GM23338 (cell line): ENCODE measurements at regions not wholly inside any gene's neighbourhood (a gene's known extent, or its start where the extent isn't known, plus 50 kb on each side); places are given as distances from the start of the nearest gene placed in this dataset.

Experiments used
- ATAC-seq: fragments of 200-7000 bp; cut with Tn5 transposase; 3 replicates; pipeline ENCODE4 v1.9.1; 2020
- DNase-seq: peaks from one replicate; pipeline ENCODE4 v3.0.0-alpha.2; 2015; ENCODE audit warnings: low spot score
- H2AFZ ChIP-seq: fragments of 200-600 bp; sonication (generic); 2 replicates; pipeline ENCODE4 v1.8.0; 2016; ENCODE audit warnings: antibody characterized with exemption, mild to moderate bottlenecking, moderate library complexity
- H3F3A ChIP-seq: fragments of 200-600 bp; sonication (generic); replicated peaks from 2 replicates; pipeline ENCODE4 v1.8.0; 2017; ENCODE audit warnings: antibody characterized with exemption, mixed run types, low read depth
- H3K27ac ChIP-seq: fragments of 200-600 bp; sonication (generic); 2 replicates; pipeline ENCODE4 v1.6.1; 2016; ENCODE audit warnings: low read depth
- H3K27me3 ChIP-seq: fragments of 200-600 bp; sonication (generic); 2 replicates; pipeline ENCODE4 v1.8.0; 2016; ENCODE audit warnings: mild to moderate bottlenecking, mixed run types, moderate library complexity; ENCODE audit not compliant: insufficient read depth
- H3K36me3 ChIP-seq: fragments of 200-600 bp; sonication (generic); 2 replicates; pipeline ENCODE4 v1.8.0; 2016; ENCODE audit warnings: mild to moderate bottlenecking; ENCODE audit not compliant: insufficient read depth
- H3K4me1 ChIP-seq: fragments of 200-600 bp; sonication (generic); 2 replicates; pipeline ENCODE4 v1.8.0; 2016; ENCODE audit warnings: mild to moderate bottlenecking, moderate library complexity; ENCODE audit not compliant: insufficient read depth
- H3K4me2 ChIP-seq: fragments of 200-600 bp; sonication (generic); 2 replicates; pipeline ENCODE4 v1.7.1; 2017; ENCODE audit warnings: mixed run types
- H3K4me3 ChIP-seq: fragments of 200-600 bp; sonication (generic); 2 replicates; pipeline ENCODE4 v1.6.1; 2016; ENCODE audit warnings: mixed run types
- H3K79me2 ChIP-seq: fragments of 200-600 bp; sonication (generic); replicated peaks from 2 replicates; pipeline ENCODE4 v1.8.0; 2017; ENCODE audit warnings: mild to moderate bottlenecking; ENCODE audit not compliant: insufficient read depth
- H3K9me2 ChIP-seq: fragments of 200-600 bp; sonication (generic); 2 replicates; pipeline ENCODE4 v1.8.0; 2017; ENCODE audit not compliant: insufficient read depth
- H4K20me1 ChIP-seq: fragments of 200-600 bp; sonication (generic); replicated peaks from 2 replicates; pipeline ENCODE4 v1.8.0; 2017; ENCODE audit warnings: mild to moderate bottlenecking; ENCODE audit not compliant: insufficient read depth
- H3K27ac Mint-ChIP-seq: 2 replicates; pipeline ENCODE4 v1.8.0; 2020; ENCODE audit warnings: inconsistent platforms, mild to moderate bottlenecking, moderate library complexity, mixed read lengths
- H3K27me3 Mint-ChIP-seq: 3 replicates; pipeline ENCODE4 v1.8.0; 2022; ENCODE audit warnings: low read depth, mild to moderate bottlenecking, moderate library complexity, mixed read lengths, inconsistent platforms; ENCODE audit not compliant: insufficient read depth, poor library complexity
- H3K36me3 Mint-ChIP-seq: 3 replicates; pipeline ENCODE4 v1.8.0; 2021; ENCODE audit warnings: low read depth, mild to moderate bottlenecking, inconsistent platforms, moderate library complexity, mixed read lengths
- H3K4me1 Mint-ChIP-seq: 3 replicates; pipeline ENCODE4 v1.8.0; 2020; ENCODE audit warnings: mild to moderate bottlenecking, inconsistent platforms, mixed read lengths
- H3K4me3 Mint-ChIP-seq: 3 replicates; pipeline ENCODE4 v1.8.0; 2021; ENCODE audit warnings: moderate library complexity, mild to moderate bottlenecking, inconsistent platforms, mixed read lengths
- H3K9me3 Mint-ChIP-seq: 3 replicates; pipeline ENCODE4 v1.8.0; 2020; ENCODE audit warnings: moderate library complexity, mild to moderate bottlenecking, inconsistent platforms, mixed read lengths
- CREB1 ChIP-seq: fragments of 250-450 bp; sonication (Bioruptor Pico); IDR thresholded peaks from 2 replicates; pipeline ENCODE4 v1.5.0; 2020; ENCODE audit warnings: low read depth, mild to moderate bottlenecking, moderate library complexity
- CTCF ChIP-seq, 2 experiments: fragments of 200-600 bp in 1 of 2; sonication (generic) in 1 of 2; conservative IDR thresholded peaks; 2 replicates each; pipeline versions ENCODE4 v1.5.1 to v1.6.1; 2016 to 2017; ENCODE audit warnings: antibody characterized with exemption in 2 of 2, low read depth in 2 of 2, mild to moderate bottlenecking in 2 of 2, moderate library complexity in 1 of 2
- EZH2 ChIP-seq: fragments of 200-600 bp; sonication (generic); IDR thresholded peaks from one replicate; pipeline ENCODE4 v1.8.0; 2017; ENCODE audit warnings: antibody characterized with exemption, mild to moderate bottlenecking, low read depth; ENCODE audit not compliant: unreplicated experiment
- EZH2phosphoT487 ChIP-seq: fragments of 200-600 bp; sonication (generic); IDR thresholded peaks from one replicate; pipeline ENCODE4 v1.8.1; 2018; ENCODE audit warnings: antibody characterized with exemption; ENCODE audit not compliant: unreplicated experiment
- JUNB ChIP-seq: IDR thresholded peaks from one replicate; pipeline ENCODE4 v1.6.1; 2016; ENCODE audit warnings: antibody characterized with exemption; ENCODE audit not compliant: unreplicated experiment
- NANOG ChIP-seq: IDR thresholded peaks from 2 replicates; pipeline ENCODE4 v1.6.1; 2016; ENCODE audit warnings: antibody characterized with exemption, borderline replicate concordance
- POLR2AphosphoS5 ChIP-seq: IDR thresholded peaks from 2 replicates; pipeline ENCODE4 v1.6.1; 2016; ENCODE audit warnings: antibody characterized with exemption, low read depth
- REST ChIP-seq: IDR thresholded peaks from one replicate; pipeline ENCODE4 v1.6.1; 2018; ENCODE audit warnings: antibody characterized with exemption; ENCODE audit not compliant: unreplicated experiment
- STAT1 ChIP-seq: IDR thresholded peaks from one replicate; pipeline ENCODE4 v1.6.1; 2016; ENCODE audit warnings: antibody characterized with exemption; ENCODE audit not compliant: unreplicated experiment
- ZNF114 ChIP-seq: fragments of 250-450 bp; sonication (Bioruptor Pico); IDR thresholded peaks from 2 replicates; pipeline ENCODE4 v1.5.0; 2020; ENCODE audit warnings: mild to moderate bottlenecking, moderate library complexity
- ZNF331 ChIP-seq: fragments of 250-450 bp; sonication (Bioruptor Pico); IDR thresholded peaks from 2 replicates; pipeline ENCODE4 v1.5.0; 2020; ENCODE audit warnings: low read depth, mild to moderate bottlenecking, moderate library complexity
- TF ChIP-seq, protein P1 (sequence below): IDR thresholded peaks from 2 replicates; pipeline ENCODE4 v1.6.1; 2016; ENCODE audit warnings: antibody characterized with exemption

- no peaks in the 10 kb centered on the region for H3K9me2 ChIP-seq
- DNase-seq, result no peak
- H3F3A ChIP-seq, result no peaks in the 10 kb centered on the region
- peaks cover 5% of the 10 kb centered on the region for H3K27me3 Mint-ChIP-seq
- no peak overlapping the region for H3K27ac Mint-ChIP-seq
- peaks cover 14% of the 10 kb centered on the region for H3K4me1 Mint-ChIP-seq
- H3K36me3 ChIP-seq, result no peaks in the 10 kb centered on the region
- H3K4me2 ChIP-seq, result no peak overlapping the region
- H3K9me3 Mint-ChIP-seq, result no peaks in the 10 kb centered on the region
- TF ChIP-seq NANOG (no peak), ZNF114 (CRISPR knock-in tag) (no peak), CREB1 (CRISPR knock-in tag) (no peak), ZNF331 (CRISPR knock-in tag) (no peak), CTCF (conservative IDR thresholded peaks at IDR 0.05; ENCODE audit: low read depth in 2 of 2) (no peak), REST (no peak), POLR2AphosphoS5 (no peak), JUNB (no peak), STAT1 (no peak), EZH2phosphoT487 (no peak)
- TF ChIP-seq, protein P1, sequence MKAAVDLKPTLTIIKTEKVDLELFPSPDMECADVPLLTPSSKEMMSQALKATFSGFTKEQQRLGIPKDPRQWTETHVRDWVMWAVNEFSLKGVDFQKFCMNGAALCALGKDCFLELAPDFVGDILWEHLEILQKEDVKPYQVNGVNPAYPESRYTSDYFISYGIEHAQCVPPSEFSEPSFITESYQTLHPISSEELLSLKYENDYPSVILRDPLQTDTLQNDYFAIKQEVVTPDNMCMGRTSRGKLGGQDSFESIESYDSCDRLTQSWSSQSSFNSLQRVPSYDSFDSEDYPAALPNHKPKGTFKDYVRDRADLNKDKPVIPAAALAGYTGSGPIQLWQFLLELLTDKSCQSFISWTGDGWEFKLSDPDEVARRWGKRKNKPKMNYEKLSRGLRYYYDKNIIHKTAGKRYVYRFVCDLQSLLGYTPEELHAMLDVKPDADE, result no peak
- no peak overlapping the region for H2AFZ ChIP-seq
- H3K4me3 ChIP-seq, result no peak overlapping the region
- H3K27me3 ChIP-seq, result no peaks in the 10 kb centered on the region
- no peak for ATAC-seq
- no peaks in the 10 kb centered on the region for H3K79me2 ChIP-seq
- H3K36me3 Mint-ChIP-seq, result no peaks in the 10 kb centered on the region
- H3K27ac ChIP-seq, result no peak overlapping the region
- H3K4me3 Mint-ChIP-seq, result no peak overlapping the region
- no peaks in the 10 kb centered on the region for H4K20me1 ChIP-seq
- no peaks in the 10 kb centered on the region for H3K4me1 ChIP-seq
Measured at GRCh38 chr1:30060738-30061137, 662.6 kb downstream of the MATN1 start.

DNA sequence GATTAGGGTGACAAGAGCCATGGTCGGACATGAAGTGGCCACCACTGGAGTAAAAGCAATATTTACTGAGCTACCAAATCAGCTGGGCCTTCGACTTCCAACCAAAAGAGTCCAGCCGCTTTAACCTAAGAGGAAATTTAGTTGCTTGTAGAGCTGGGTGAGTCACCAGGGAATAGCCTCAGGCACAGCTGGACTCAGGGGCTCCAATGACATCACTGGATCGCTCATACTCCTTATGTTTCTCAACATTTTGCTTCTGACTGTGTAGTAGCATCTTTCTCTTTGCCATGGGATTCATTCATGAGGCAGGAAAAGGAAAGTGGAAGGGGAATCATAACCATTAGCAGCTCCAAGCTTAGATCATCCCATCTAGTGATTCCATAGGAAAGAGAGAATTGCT lies 664.4 kb downstream of the MATN1 start:
- DNase-seq (no peak), ATAC-seq (no peak)
- Histone ChIP-seq H3K4me2 (no peak overlapping the region), H3K9me2 (no peaks in the 10 kb centered on the region), H3K79me2 (no peaks in the 10 kb centered on the region), H3K27ac (no peak overlapping the region), H4K20me1 (no peaks in the 10 kb centered on the region), H2AFZ (no peak overlapping the region), H3K36me3 (no peaks in the 10 kb centered on the region), H3K27me3 (no peaks in the 10 kb centered on the region), H3K4me1 (peaks cover 6% of the 10 kb centered on the region), H3F3A (no peaks in the 10 kb centered on the region), H3K4me3 (no peak overlapping the region)
- H3K36me3 Mint-ChIP-seq, result no peaks in the 10 kb centered on the region
- no peak overlapping the region for H3K4me3 Mint-ChIP-seq
- H3K4me1 Mint-ChIP-seq, result peaks cover 17% of the 10 kb centered on the region
- H3K9me3 Mint-ChIP-seq, result no peaks in the 10 kb centered on the region
- no peak overlapping the region for H3K27ac Mint-ChIP-seq
- peaks cover 5% of the 10 kb centered on the region for H3K27me3 Mint-ChIP-seq
- TF ChIP-seq ZNF331 (CRISPR knock-in tag) (no peak), EZH2 (no peak), NANOG (no peak), CREB1 (CRISPR knock-in tag) (no peak)
- TF ChIP-seq, protein P1, result no peak
